ENCODE measurements at regions not wholly inside any gene's neighbourhood (a gene's known extent, or its start where the extent isn't known, plus 50 kb on each side); places are given as distances from the start of the nearest gene placed in this dataset.
"Not testable (repeated sequence)": the region's sequence is repeated elsewhere in the genome, so short reads cannot be mapped to it uniquely, and the experiment has no call there.

DNA sequence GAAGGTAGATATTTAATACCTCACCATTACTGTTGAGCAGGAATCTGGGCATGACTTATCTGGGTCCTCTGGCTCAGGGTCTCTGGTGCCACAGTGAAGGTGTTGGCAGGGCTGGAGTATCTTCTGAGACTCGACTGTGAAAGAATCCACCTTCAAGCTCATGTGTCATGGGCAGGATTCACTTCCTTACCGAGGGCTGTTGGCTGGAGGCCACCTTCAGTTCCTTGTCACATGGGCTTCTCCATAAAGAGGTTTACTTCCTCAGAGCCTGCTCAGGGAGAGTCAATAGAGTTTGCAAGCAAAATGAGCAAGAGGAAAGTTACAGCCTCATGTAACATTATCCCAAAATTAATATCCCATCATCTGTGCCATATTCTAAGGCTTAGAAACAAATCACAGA, 459.5 kb downstream of the NR2F2 start:
- no peak for DNase-seq (ENCODE audit: low read depth in 2 of 2, low spot score in 1 of 2)

GRCh38 chr15:96792216-96792615, 461.7 kb downstream of the NR2F2 start:
- DNase-seq (ENCODE audit: low read depth in 2 of 2, low spot score in 1 of 2) = no peak

DNA sequence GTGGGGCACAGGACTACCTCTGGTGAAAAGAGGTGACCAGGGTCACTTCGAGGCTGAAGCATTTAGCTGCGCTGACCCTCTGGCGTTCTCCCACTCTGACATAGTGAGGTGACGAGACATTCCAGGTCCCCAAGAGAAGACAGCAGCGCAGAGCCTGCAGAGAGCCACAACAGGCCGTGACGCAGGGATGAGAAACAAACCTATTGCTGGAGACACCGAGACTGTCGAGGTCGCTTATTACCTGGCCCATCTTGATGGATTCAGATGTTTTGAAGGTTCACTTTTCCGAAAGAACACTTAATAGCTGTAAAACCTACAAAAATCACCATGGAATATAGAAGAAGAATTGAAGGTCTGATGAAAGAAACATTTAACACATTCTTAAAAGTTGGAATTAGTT, 466.3 kb downstream of the NR2F2 start:
- no peak for DNase-seq (ENCODE audit: low read depth in 2 of 2, low spot score in 1 of 2)

DNA sequence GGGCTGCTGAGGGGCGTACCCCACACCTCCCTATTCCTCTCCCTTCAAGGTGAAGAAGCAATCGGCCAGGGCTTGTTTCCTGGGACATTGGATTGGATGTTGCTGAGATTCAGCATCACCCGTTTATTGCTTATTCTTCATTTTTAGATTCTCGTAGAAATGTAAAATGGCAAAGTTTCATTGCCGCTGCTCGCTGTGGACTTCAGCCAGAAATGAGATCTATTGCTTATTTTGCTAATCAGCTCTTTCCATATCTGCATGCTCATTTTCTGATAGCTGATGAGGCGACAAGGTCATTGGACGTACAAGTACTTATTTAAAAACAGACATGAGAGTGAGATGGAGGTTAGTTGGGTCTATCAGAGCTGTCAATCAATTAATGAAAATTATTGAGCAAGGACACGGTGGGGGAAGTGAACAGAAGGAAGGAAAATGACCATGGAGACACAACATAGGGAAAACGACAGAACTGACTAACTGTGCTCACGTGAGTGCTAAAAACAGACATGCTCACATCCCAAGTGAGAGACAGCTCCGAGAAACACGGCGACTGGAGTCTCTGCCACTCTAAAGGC, 471.2 kb downstream of the NR2F2 start:
- DNase-seq (ENCODE audit: low read depth in 2 of 2, low spot score in 1 of 2) = no peak

DNA sequence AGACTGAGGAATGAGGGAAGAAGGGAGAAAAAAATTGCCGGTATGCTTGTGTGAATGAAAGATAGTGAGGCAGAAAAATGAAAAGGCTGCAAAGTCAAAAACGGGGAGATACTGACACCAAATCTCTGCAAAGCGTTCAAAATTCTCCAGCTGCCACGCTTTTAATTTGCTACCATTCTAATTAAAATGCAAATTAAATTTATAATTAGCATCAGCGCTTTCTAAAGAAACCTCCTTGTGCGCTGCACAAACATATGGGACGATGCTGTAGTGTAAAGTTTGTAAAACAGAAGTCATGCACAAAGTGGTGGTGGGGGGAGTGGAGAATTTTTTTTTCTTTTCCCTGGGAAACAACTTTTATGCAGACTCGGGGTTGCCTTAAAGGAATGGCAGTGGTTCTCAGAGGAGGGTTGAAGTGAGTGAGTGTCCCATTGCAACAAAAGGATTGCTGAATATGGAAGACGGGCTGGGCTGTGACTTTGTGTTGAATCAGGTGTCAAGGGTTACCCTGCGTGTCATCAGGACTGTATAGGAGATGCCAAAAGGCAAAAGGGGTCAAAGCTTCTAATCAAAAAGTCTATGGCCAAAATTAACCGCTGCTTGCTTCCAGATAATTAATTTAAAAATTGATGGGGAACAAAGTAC, 472.2 kb downstream of the NR2F2 start:
- no peak for DNase-seq (ENCODE audit: low read depth in 2 of 2, low spot score in 1 of 2)

DNA sequence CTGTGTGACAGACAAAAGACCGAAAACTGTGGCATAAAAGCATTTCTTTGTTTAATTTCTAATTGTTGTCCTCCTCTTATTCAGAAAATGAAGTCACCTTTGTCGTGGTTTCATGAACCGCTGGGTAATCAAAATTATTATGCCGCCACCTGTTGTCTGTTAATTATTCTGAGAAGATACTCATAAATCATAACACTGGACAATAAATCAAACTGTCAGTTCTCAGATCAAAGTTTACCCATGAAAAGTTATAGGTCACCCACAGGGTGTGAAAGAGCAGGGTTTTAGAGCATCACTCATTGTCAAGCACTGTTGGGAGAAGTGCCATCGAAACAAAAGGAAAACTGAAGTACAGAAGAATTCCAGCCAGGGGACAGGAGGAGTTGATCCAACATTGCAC, 474.3 kb downstream of the NR2F2 start:
- no peak for DNase-seq (ENCODE audit: low read depth in 2 of 2, low spot score in 1 of 2)

GRCh38 chr15:96807361-96807760, 476.9 kb downstream of the NR2F2 start:
- DNase-seq (ENCODE audit: low read depth in 2 of 2, low spot score in 1 of 2) = no peak

- DNase-seq (ENCODE audit: low read depth in 2 of 2, low spot score in 1 of 2) = no peak
Measured at GRCh38 chr15:96817900-96818299, 487.4 kb downstream of the NR2F2 start.

DNA sequence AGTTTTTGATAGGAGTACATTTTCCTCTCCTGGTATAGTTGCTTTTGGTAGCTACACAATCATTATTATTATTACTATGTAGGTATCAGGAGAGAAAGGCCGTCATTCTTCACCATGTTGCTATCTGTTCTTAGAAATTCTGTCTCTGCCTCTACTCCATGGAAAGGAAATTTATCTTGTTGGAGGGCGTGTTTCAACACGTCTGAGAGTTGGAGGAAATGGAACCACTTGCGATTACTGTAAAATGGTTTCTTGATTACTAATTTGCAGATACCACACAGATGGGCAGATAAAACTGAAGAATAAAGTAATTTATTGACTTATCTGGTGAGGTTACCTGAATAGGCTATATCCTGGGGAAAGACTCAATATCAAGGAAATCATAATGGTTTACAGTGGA, 488.4 kb downstream of the NR2F2 start:
- no peak for DNase-seq (ENCODE audit: low read depth in 2 of 2, low spot score in 1 of 2)

GRCh38 chr15:96827981-96828380, 497.5 kb downstream of the NR2F2 start:
- DNase-seq (ENCODE audit: low read depth in 2 of 2, low spot score in 1 of 2) = no peak

DNA sequence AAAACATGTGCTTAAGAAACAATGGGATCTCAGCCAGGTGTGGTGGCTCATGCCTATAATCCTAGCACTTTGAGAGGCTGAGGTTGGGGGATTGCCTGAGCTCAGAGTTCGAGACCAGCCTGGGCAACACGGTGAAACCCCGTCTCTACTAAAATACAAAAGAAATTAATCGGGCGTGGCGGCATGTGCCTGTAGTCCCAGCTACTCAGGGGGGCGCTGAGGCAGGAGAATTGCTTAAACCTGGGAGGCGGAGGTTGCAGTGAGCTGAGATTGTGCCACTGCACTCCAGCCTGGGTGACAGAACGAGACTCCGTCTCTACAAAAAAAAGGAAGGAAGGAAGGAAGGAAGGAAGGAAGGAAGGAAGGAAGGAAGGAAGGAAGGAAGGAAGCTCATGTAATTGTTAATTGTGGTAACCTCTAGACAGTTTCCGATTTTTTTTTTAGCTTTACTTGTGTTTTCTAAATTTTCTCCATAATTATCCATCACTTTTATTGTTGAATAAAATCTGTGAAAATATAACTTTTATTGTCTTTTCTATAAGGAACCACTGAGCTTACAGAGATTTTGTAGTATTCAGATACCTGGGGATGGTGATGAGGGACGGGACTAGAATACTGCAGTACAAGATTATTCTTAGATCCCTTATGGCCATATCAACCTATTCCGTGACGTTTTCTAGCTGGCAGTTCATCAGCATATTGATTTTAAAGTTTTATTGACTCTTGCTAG, 506.9 kb downstream of the NR2F2 start:
- DNase-seq (ENCODE audit: low read depth in 2 of 2, low spot score in 1 of 2) = no peak

- DNase-seq (ENCODE audit: low read depth in 2 of 2, low spot score in 1 of 2) = no peak
Measured at GRCh38 chr15:96838081-96838480, 507.6 kb downstream of the NR2F2 start.

GRCh38 chr15:96849271-96849900, 518.9 kb downstream of the NR2F2 start:
- no peak for DNase-seq (ENCODE audit: low read depth in 2 of 2, low spot score in 1 of 2)

DNA sequence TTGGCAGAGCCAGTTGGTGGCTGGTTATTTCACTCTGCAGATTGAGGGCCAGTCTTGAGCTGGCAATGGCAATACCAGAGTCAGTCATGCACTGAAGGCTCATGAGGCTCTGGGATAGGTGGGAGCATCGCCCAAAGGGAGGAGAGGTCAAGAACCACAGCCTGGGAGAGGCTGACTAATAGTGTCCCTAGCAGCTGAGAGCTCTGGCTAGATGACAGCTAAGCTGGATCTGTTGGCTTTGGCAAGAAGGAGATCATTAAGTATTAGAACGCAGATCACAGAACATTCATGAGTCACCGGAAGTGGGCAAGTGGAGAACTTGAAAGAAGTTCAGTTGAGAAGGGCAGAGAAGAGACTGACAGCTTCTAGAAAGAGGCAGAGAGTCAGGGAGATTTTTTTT, 521.1 kb downstream of the NR2F2 start:
- no peak for DNase-seq (ENCODE audit: low read depth in 2 of 2, low spot score in 1 of 2)

DNA sequence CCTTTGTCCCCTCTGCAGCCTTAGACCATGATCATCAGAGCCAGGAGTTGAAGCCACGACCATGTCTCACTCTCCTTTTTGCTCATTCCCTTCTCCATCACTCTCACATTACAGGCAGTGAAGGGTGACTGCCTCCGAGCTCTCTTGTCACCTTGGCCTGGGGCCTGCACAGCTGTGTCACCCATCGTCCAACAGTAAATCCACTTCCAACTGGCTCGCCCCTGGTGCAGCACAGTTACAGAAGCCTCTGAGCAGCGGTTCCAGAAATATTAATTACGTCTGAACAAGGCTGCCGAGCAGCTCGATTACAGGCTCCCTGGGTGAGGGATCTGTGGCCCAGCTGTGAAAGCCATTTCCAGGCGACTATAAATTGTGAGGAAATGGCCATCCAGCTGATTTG, 528.2 kb downstream of the NR2F2 start:
- no peak for DNase-seq (ENCODE audit: low read depth in 2 of 2, low spot score in 1 of 2)

- no peak for DNase-seq (ENCODE audit: low read depth in 2 of 2, low spot score in 1 of 2)
Measured at GRCh38 chr15:96860741-96861140, 530.2 kb downstream of the NR2F2 start.

DNA sequence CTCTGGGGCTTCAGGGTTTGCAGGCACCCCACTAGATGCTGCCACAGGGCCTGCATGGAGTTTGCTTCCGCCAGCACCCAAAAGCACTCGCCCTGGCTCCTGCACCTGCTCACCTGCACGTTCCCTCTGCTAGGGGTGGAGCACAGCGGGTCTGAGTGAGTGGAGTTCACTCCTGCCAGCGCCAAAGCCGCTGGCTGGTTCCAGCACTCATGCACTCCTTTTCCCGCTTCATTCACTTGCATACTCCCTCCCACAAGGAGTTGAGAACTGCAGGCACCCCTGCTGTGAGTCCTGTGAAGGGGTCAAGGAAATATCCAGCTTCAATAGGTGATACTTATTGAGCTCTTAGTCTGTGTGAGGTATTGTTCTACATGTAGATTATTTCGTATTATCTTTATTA, 537.5 kb downstream of the NR2F2 start:
- no peak for DNase-seq (ENCODE audit: low read depth in 2 of 2, low spot score in 1 of 2)

GRCh38 chr15:96869122-96869521, 538.6 kb downstream of the NR2F2 start:
- DNase-seq (ENCODE audit: low read depth in 2 of 2, low spot score in 1 of 2) = no peak

DNA sequence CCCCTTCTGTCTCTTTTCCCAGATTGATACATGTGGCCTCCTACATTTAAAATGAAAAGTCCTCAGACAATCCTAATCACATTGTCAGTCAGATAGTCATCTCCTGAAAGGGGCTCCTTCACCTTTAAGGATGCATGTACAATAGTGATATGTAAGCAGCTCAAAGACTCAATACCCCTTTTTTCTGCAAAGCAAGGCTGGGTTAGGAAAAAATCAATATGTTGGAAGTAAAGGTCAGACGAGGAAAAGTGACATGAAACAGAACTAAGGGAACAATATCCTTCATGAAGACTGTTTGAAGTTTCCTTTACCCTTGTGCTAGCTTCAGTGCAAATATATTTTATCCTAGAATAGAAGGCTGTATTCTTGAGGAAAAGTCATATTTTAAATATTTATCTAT, 539.3 kb downstream of the NR2F2 start:
- no peak for DNase-seq (ENCODE audit: low read depth in 2 of 2, low spot score in 1 of 2)

DNA sequence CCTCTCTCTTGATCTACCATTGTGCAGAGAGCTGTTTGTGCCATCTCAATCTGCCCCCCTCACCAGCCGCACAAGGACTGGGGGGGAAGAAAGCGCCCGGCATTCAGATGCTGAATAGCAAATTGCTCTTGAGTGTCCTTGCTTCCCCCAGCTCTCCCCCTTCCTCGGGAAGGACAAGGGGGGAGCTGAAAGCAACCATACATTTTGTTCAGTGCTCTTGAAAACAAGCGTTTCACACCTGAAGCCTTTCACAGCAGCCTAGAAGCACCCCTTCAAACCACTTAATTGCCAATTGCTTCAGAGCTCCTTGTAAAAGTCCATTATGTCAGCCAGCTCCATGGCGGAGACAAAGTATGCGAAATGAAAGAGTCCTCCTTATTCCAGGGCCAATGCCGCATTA, 540.1 kb downstream of the NR2F2 start:
- DNase-seq (ENCODE audit: low read depth in 2 of 2, low spot score in 1 of 2) = no peak

- DNase-seq (ENCODE audit: low read depth in 2 of 2, low spot score in 1 of 2) = not testable (repeated sequence)
Measured at GRCh38 chr15:96877442-96877841, 546.9 kb downstream of the NR2F2 start.

DNA sequence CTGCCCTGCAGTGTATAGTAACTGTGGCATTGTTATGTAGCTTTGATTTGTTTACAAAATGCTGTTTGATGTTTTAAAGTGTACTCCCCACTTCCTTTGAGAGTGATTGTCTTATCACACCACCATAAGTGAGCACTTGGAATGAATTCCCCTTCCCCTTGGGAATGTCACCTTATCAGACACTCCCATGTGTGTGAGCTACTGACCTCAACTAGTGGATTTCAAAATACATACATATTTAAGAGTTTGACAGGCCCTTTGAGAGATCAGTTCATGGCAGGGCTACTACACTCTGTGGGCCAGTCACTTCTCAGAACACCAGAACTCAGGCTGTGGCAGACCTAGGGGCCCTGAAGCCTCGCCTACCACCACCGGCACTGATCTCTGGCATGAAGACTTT, 547.6 kb downstream of the NR2F2 start:
- no peak for DNase-seq (ENCODE audit: low read depth in 2 of 2, low spot score in 1 of 2)
